ENCODE measurements at regions not wholly inside any gene's neighbourhood (a gene's known extent, or its start where the extent isn't known, plus 50 kb on each side); places are given as distances from the start of the nearest gene placed in this dataset.

GRCh38 chr6:167742719-167743303, 83.9 kb upstream of the AFDN start (continued):
- no peak for TF ChIP-seq ZNF326 (CRISPR knock-in tag; IDR thresholded peaks at IDR 0.05; ENCODE audit: borderline replicate concordance)
- no peak for TF ChIP-seq MYNN (CRISPR knock-in tag; IDR thresholded peaks at IDR 0.05; ENCODE audit: low read depth)
- TF ChIP-seq ZFX (CRISPR knock-in tag; IDR thresholded peaks at IDR 0.05; ENCODE audit: low read depth) = peak; percentile 28; the same call in 1 of the 2 replicates
- no peak for TF ChIP-seq EED (CRISPR knock-in tag; IDR thresholded peaks at IDR 0.05)
- TF ChIP-seq MBNL3 (CRISPR knock-in tag; conservative IDR thresholded peaks at IDR 0.05) = no peak
- no peak for TF ChIP-seq ZNF816 (CRISPR knock-in tag; IDR thresholded peaks at IDR 0.05; ENCODE audit: borderline replicate concordance)
- TF ChIP-seq CAMTA2 (CRISPR knock-in tag; IDR thresholded peaks at IDR 0.05; ENCODE audit: borderline replicate concordance) = no peak
- peak; percentile 71 for TF ChIP-seq POGZ (CRISPR knock-in tag; IDR thresholded peaks at IDR 0.05)
- TF ChIP-seq BORCS8-MEF2B (CRISPR knock-in tag; IDR thresholded peaks at IDR 0.05) = no peak
- no peak for TF ChIP-seq BCLAF1 (IDR thresholded peaks at IDR 0.05)
- no peak for TF ChIP-seq ZNF660 (CRISPR knock-in tag; IDR thresholded peaks at IDR 0.05; ENCODE audit: borderline replicate concordance, low read depth)
- peak; percentile 44; the same call in 1 of the 2 replicates for TF ChIP-seq HNF4G (IDR thresholded peaks at IDR 0.05; ENCODE audit: borderline replicate concordance, low read depth, low read length)
- no peak; the same call in 1 of the 2 replicates for TF ChIP-seq HNF4G (CRISPR knock-in tag; IDR thresholded peaks at IDR 0.05; ENCODE audit: borderline replicate concordance, low read depth)
- TF ChIP-seq ZBTB3 (CRISPR knock-in tag; IDR thresholded peaks at IDR 0.05; ENCODE audit: borderline replicate concordance, low read depth) = 0 out of 2 replicates have a peak, but pooled peaks have one; percentile 11
- no peak for TF ChIP-seq KLF9 (CRISPR knock-in tag; IDR thresholded peaks at IDR 0.05; ENCODE audit: low read depth)
- peak; percentile 60 for TF ChIP-seq NCOA2 (CRISPR knock-in tag; IDR thresholded peaks at IDR 0.05)
- TF ChIP-seq PBX2 (CRISPR knock-in tag; IDR thresholded peaks at IDR 0.05) = no peak
- TF ChIP-seq TRAFD1 (CRISPR knock-in tag; IDR thresholded peaks at IDR 0.05; ENCODE audit: borderline replicate concordance) = no peak
- TF ChIP-seq ZNF839 (CRISPR knock-in tag; IDR thresholded peaks at IDR 0.05; ENCODE audit: borderline replicate concordance) = no peak
- no peak for TF ChIP-seq NCOA1 (CRISPR knock-in tag; IDR thresholded peaks at IDR 0.05)
- no peak for TF ChIP-seq NONO (IDR thresholded peaks at IDR 0.05)
- TF ChIP-seq NONO (CRISPR knock-in tag; conservative IDR thresholded peaks at IDR 0.05) = no peak
- no peak for TF ChIP-seq PTBP1 (IDR thresholded peaks at IDR 0.05; ENCODE audit: low read depth, low read length, poor library complexity, severe bottlenecking)
- no peak for TF ChIP-seq NRL (CRISPR knock-in tag; IDR thresholded peaks at IDR 0.05; ENCODE audit: borderline replicate concordance)
- TF ChIP-seq PHF20 (CRISPR knock-in tag; IDR thresholded peaks at IDR 0.05) = no peak
- peak; percentile 82; the same call in 1 of the 2 replicates for TF ChIP-seq SOX5 (CRISPR knock-in tag; IDR thresholded peaks at IDR 0.05; ENCODE audit: borderline replicate concordance)
